HAP-1 (cell line): ENCODE measurements at regions not wholly inside any gene's neighbourhood (a gene's known extent, or its start where the extent isn't known, plus 50 kb on each side); places are given as distances from the start of the nearest gene placed in this dataset.

Experiments used
- DNase-seq, 2 experiments: peaks; one replicate each; pipeline ENCODE4 v3.0.0-alpha.2; 2016 to 2020; ENCODE audit warnings: low spot score in 2 of 2
- H3K27me3 ChIP-seq: fragments of 250-450 bp; sonication (Bioruptor Pico); 2 replicates; pipeline ENCODE4 v1.5.1; 2020; ENCODE audit warnings: low read depth, mild to moderate bottlenecking, moderate library complexity
- H3K36me3 ChIP-seq: fragments of 250-450 bp; sonication (Bioruptor Pico); replicated peaks from 2 replicates; pipeline ENCODE4 v1.5.1; 2020; ENCODE audit warnings: mild to moderate bottlenecking
- H3K4me1 ChIP-seq: fragments of 250-450 bp; sonication (Bioruptor Pico); 2 replicates; pipeline ENCODE4 v1.5.1; 2020; ENCODE audit warnings: mild to moderate bottlenecking
- H3K4me3 ChIP-seq: fragments of 250-450 bp; sonication (Bioruptor Pico); 2 replicates; pipeline ENCODE4 v1.5.1; 2020; ENCODE audit warnings: mild to moderate bottlenecking, moderate library complexity
- H3K9me3 ChIP-seq: fragments of 250-450 bp; sonication (Bioruptor Pico); 2 replicates; pipeline ENCODE4 v1.5.1; 2020; ENCODE audit warnings: mild to moderate bottlenecking, moderate library complexity
- in situ Hi-C: fragments of 300-500 bp; cut with MboI; formaldehyde crosslinking; loops from 3 replicates; pipeline ENCODE4 v1.14.3; 2020; ENCODE audit warnings: low sequenced_read_pairs, inconsistent platforms, mixed read lengths

- H3K9me3 ChIP-seq: no peaks in the 10 kb centered on the region
- in situ Hi-C loops: no loop called here
- no peaks in the 10 kb centered on the region for H3K27me3 ChIP-seq
- no peaks in the 10 kb centered on the region for H3K36me3 ChIP-seq
- no peak for DNase-seq
- no peak overlapping the region for H3K4me3 ChIP-seq
- H3K4me1 ChIP-seq: no peaks in the 10 kb centered on the region
Measured at GRCh38 chr10:109281347-109281746, 642.0 kb downstream of the XPNPEP1 start.

DNA sequence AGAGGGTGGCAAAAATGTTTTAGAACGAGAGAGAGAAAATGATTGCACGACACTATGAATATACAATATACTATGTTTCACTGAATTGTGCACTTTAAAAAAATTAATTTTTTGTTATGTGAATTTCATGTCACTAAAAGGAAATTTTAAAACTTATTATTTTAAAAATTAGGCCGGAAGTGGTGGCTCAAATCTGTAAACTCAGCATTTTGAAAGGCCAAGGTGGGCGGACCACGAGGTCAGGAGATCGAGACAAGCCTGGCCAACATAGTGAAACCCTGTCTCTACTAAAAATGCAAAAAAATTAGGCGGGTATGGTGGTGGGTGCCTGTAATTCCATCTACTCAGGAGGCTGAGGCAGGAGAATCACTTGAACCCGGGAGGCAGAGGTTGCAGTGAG lies 642.5 kb downstream of the XPNPEP1 start:
- DNase-seq: no peak
- H3K36me3 ChIP-seq: no peaks in the 10 kb centered on the region
- in situ Hi-C loops: no loop called here
- H3K4me1 ChIP-seq: no peaks in the 10 kb centered on the region
- H3K27me3 ChIP-seq: no peaks in the 10 kb centered on the region
- H3K4me3 ChIP-seq: no peak overlapping the region
- no peaks in the 10 kb centered on the region for H3K9me3 ChIP-seq

DNA sequence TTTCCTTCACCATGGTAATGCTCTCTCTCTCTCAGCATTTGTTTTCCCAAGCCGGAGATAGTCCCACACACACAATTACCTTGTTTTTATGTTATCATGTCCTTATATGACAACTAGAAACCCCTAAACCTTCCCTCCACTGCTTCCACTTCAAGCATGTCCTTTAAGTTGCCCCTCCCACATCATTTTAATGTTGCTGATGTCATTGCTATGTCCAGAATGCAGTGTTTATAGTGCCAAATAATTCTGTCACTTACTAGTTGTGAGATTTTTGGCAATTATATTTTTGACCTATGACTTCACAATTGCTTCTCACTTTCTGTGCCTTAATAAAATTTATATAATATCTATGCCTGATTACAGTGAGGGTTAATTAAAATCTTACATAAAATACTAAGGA lies 645.9 kb downstream of the XPNPEP1 start:
- H3K4me1 ChIP-seq: no peaks in the 10 kb centered on the region
- no peak overlapping the region for H3K4me3 ChIP-seq
- no peaks in the 10 kb centered on the region for H3K27me3 ChIP-seq
- no peaks in the 10 kb centered on the region for H3K9me3 ChIP-seq
- H3K36me3 ChIP-seq: no peaks in the 10 kb centered on the region
- in situ Hi-C loops: no loop called here
- no peak for DNase-seq

DNA sequence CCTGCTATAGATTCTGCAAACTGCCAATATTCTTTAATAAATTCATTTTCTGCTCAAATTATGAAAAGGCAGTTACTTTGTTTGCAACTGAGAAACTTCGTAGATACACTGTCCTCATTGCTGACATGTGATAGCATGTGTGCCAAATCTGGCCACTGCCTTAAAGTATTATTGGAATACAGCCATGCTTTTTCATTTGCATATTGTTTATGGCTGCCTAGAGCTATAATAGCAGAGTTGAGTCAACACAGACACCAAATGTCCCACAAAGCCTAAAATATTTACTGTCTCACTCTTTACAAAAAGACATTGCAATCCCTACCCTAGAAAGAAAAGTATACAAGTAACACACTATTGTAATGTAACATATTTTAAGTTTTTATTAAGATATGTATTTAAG lies 647.4 kb downstream of the XPNPEP1 start:
- Histone ChIP-seq H3K36me3 (no peaks in the 10 kb centered on the region), H3K4me1 (no peaks in the 10 kb centered on the region), H3K27me3 (no peaks in the 10 kb centered on the region), H3K4me3 (no peak overlapping the region), H3K9me3 (no peaks in the 10 kb centered on the region)
- DNase-seq: no peak
- in situ Hi-C loops: no loop called here

GRCh38 chr10:109274681-109275080 lies 648.6 kb downstream of the XPNPEP1 start:
- in situ Hi-C loops: no loop called here
- Histone ChIP-seq H3K27me3 (no peaks in the 10 kb centered on the region), H3K4me3 (no peak overlapping the region), H3K4me1 (no peaks in the 10 kb centered on the region), H3K9me3 (no peaks in the 10 kb centered on the region), H3K36me3 (no peaks in the 10 kb centered on the region)
- no peak for DNase-seq

DNA sequence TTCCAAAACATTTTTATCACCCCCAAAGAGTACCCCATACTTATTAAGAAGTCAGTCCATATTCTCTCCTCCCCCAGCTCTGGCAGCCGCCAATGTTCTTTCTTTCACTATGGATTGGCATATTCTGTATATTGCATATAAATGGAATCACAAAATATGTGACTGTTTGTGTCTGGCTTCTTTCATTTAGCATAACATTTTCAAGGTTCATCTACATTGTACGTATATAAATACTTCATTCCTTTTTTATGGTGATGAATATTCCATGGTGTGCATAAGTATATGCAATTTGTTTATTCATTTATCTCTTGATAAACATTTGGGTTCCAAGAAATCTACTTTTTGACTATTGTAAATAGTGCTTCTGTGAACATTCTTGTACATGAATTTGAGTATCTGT lies 653.1 kb downstream of the XPNPEP1 start:
- no peaks in the 10 kb centered on the region for H3K4me1 ChIP-seq
- in situ Hi-C loops: no loop called here
- H3K9me3 ChIP-seq: no peaks in the 10 kb centered on the region
- no peaks in the 10 kb centered on the region for H3K36me3 ChIP-seq
- no peak for DNase-seq
- no peak overlapping the region for H3K4me3 ChIP-seq
- H3K27me3 ChIP-seq: no peaks in the 10 kb centered on the region

GRCh38 chr10:109264004-109264403 lies 659.3 kb downstream of the XPNPEP1 start:
- Histone ChIP-seq H3K27me3 (no peaks in the 10 kb centered on the region), H3K36me3 (no peaks in the 10 kb centered on the region), H3K9me3 (no peaks in the 10 kb centered on the region), H3K4me1 (no peaks in the 10 kb centered on the region), H3K4me3 (no peak overlapping the region)
- in situ Hi-C loops: no loop called here
- no peak for DNase-seq

- no peak for DNase-seq
- H3K27me3 ChIP-seq: no peaks in the 10 kb centered on the region
- in situ Hi-C loops: no loop called here
- no peaks in the 10 kb centered on the region for H3K9me3 ChIP-seq
- H3K36me3 ChIP-seq: no peaks in the 10 kb centered on the region
- H3K4me3 ChIP-seq: no peak overlapping the region
- no peaks in the 10 kb centered on the region for H3K4me1 ChIP-seq
Measured at GRCh38 chr10:109261231-109261630, 662.1 kb downstream of the XPNPEP1 start.

DNA sequence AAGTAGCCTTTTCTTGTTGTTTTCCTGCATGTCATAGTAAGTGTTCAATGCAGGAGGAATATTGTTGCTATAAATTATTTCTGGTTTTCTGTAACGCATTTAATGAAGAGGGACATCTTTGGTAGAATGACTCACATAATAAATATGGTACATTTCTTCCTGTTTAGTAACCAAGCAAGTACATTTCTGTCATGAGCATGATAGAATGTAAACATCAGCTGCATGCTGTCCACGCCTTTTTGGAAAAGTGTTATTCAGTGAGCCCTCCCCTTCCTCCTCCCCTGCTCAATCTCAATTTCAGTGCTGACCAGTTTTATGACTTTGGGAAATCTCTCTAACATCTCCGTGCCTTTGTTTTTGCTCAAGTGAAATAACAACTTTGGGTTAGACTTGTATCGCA lies 664.0 kb downstream of the XPNPEP1 start:
- Histone ChIP-seq H3K36me3 (no peaks in the 10 kb centered on the region), H3K9me3 (no peaks in the 10 kb centered on the region), H3K4me3 (no peak overlapping the region), H3K4me1 (no peaks in the 10 kb centered on the region), H3K27me3 (no peaks in the 10 kb centered on the region)
- in situ Hi-C loops: no loop called here
- DNase-seq: no peak

DNA sequence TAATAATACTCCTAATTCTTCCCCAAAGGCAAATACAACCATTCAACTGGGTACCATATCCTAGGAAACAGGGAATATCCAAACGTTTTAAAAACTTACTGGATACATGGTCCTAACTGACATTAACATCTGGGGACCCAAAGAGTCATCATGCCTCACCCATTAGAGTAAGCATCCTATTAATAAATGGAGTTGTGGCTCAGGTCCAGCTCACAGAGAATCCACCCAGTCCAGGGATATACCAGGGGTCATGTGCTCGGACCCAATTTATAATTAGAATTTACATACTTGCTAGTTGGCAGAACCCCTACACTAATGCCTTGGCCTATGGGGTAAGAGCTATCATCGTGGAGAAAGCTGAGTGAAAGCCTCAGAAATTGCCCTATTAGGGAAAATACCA lies 670.0 kb downstream of the XPNPEP1 start:
- in situ Hi-C loops: no loop called here
- H3K36me3 ChIP-seq: no peaks in the 10 kb centered on the region
- H3K4me3 ChIP-seq: no peak overlapping the region
- H3K27me3 ChIP-seq: no peaks in the 10 kb centered on the region
- H3K4me1 ChIP-seq: no peaks in the 10 kb centered on the region
- DNase-seq: no peak
- no peaks in the 10 kb centered on the region for H3K9me3 ChIP-seq

- Histone ChIP-seq H3K9me3 (no peaks in the 10 kb centered on the region), H3K4me1 (no peaks in the 10 kb centered on the region), H3K36me3 (no peaks in the 10 kb centered on the region), H3K4me3 (no peak overlapping the region), H3K27me3 (no peaks in the 10 kb centered on the region)
- in situ Hi-C loops: no loop called here
- DNase-seq: no peak
Measured at GRCh38 chr10:109250152-109250551, 673.2 kb downstream of the XPNPEP1 start.

DNA sequence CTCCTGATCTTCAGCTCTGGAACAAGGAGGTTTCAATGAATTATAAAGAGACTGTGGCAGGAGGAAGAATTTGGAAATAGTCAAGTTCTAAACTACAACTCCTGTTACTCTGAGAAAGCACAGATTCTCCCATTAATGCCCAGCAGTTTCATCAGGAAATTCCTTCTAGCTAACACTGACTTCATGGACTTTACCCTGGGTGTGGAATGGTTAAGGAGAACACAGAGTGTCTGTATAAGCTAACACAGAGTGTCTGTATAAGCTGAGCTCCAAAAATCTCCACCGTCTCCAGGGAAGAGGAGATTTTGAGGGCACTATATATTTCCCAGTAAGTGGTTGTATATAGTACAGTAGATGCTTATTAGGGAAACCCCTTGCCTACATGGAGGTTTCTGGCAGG lies 675.5 kb downstream of the XPNPEP1 start:
- Histone ChIP-seq H3K27me3 (no peaks in the 10 kb centered on the region), H3K4me1 (no peaks in the 10 kb centered on the region), H3K36me3 (no peaks in the 10 kb centered on the region), H3K4me3 (no peak overlapping the region), H3K9me3 (no peaks in the 10 kb centered on the region)
- no peak for DNase-seq
- in situ Hi-C loops: no loop called here

- Histone ChIP-seq H3K4me3 (no peak overlapping the region), H3K36me3 (no peaks in the 10 kb centered on the region), H3K4me1 (no peaks in the 10 kb centered on the region), H3K27me3 (no peaks in the 10 kb centered on the region), H3K9me3 (no peaks in the 10 kb centered on the region)
- in situ Hi-C loops: no loop called here
- no peak for DNase-seq
Measured at GRCh38 chr10:109245821-109246220, 677.5 kb downstream of the XPNPEP1 start.

GRCh38 chr10:109239371-109239770 lies 683.9 kb downstream of the XPNPEP1 start:
- no peaks in the 10 kb centered on the region for H3K9me3 ChIP-seq
- no peaks in the 10 kb centered on the region for H3K27me3 ChIP-seq
- H3K4me3 ChIP-seq: no peak overlapping the region
- DNase-seq: no peak
- no peaks in the 10 kb centered on the region for H3K36me3 ChIP-seq
- H3K4me1 ChIP-seq: no peaks in the 10 kb centered on the region
- in situ Hi-C loops: no loop called here

DNA sequence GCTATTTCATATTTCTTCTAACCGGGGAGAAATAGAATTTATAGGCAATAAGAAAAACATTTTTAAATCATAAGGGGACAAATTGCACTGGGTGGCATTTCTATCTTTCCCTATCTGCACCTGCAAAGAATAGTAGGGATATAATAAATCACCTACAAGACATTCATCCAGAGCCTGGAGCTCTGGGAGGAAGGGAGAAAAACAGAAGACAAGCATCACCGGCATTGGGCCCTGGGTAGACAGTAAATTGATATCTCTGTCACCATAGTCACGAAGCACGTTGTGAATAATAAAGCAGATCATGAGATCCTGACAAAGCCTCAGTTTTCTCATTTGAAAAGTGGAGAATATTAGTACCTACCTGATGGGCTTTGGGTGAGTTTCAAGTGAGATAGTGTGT lies 685.6 kb downstream of the XPNPEP1 start:
- Histone ChIP-seq H3K36me3 (no peaks in the 10 kb centered on the region), H3K4me3 (no peak overlapping the region), H3K9me3 (no peaks in the 10 kb centered on the region), H3K4me1 (no peaks in the 10 kb centered on the region), H3K27me3 (no peaks in the 10 kb centered on the region)
- in situ Hi-C loops: no loop called here
- DNase-seq: no peak
